ENCODE measurements at regions not wholly inside any gene's neighbourhood (a gene's known extent, or its start where the extent isn't known, plus 50 kb on each side); places are given as distances from the start of the nearest gene placed in this dataset.

- in situ Hi-C loops (cut with MboI), result no loop called here
- H2AFZ ChIP-seq, result no peak overlapping the region
Observed at GRCh38 chr4:115418635-115419396, 305.4 kb upstream of the NDST4 start.

GRCh38 chr4:115396034-115396433, 282.6 kb upstream of the NDST4 start:
- in situ Hi-C loops (cut with MboI), result no loop called here
- H3F3A ChIP-seq (ENCODE audit: insufficient read depth), result no peaks in the 10 kb centered on the region
- no peaks in the 10 kb centered on the region for H3K27me3 ChIP-seq (replicated peaks; ENCODE audit: insufficient read depth)
- no peak overlapping the region for H3K4me3 ChIP-seq
- DNase-seq, result no peak
- H3K36me3 ChIP-seq (ENCODE audit: low read depth), result no peaks in the 10 kb centered on the region
- H3K4me1 ChIP-seq (ENCODE audit: insufficient read depth), result no peaks in the 10 kb centered on the region
- H3K79me2 ChIP-seq (ENCODE audit: insufficient read depth), result no peaks in the 10 kb centered on the region
- H3K27ac ChIP-seq, result no peak overlapping the region
- TF ChIP-seq EZH2 (IDR thresholded peaks at IDR 0.05; ENCODE audit: insufficient read depth, poor library complexity, severe bottlenecking), result no peak
- TF ChIP-seq EZH2phosphoT487 (IDR thresholded peaks at IDR 0.05; ENCODE audit: insufficient read depth, low read depth), result no peak
- no peaks in the 10 kb centered on the region for H3K9me3 ChIP-seq (ENCODE audit: low read depth)
- H3K9me2 ChIP-seq (ENCODE audit: insufficient read depth), result no peaks in the 10 kb centered on the region
- H3K4me2 ChIP-seq (ENCODE audit: unreplicated experiment), result no peak overlapping the region
- no peaks in the 10 kb centered on the region for H4K20me1 ChIP-seq (ENCODE audit: insufficient read depth)
- no peak overlapping the region for H2AFZ ChIP-seq
- no peak overlapping the region for H3K9ac ChIP-seq

More at GRCh38 chr4:115418635-115419396, 305.4 kb upstream of the NDST4 start:
- H3K9me2 ChIP-seq (ENCODE audit: insufficient read depth), result no peaks in the 10 kb centered on the region
- no peaks in the 10 kb centered on the region for H3F3A ChIP-seq (ENCODE audit: insufficient read depth)
- no peak overlapping the region for H3K9ac ChIP-seq
- H3K4me2 ChIP-seq (ENCODE audit: unreplicated experiment), result no peak overlapping the region
- H4K20me1 ChIP-seq (ENCODE audit: insufficient read depth), result no peaks in the 10 kb centered on the region
- WGBS, 2 experiments (ENCODE audit: low coverage in 1 of 2, low lambda C conversion rate in 2 of 2, missing lambda C conversion rate in 2 of 2), result 43 to 45% methylated on average over 8 of the region's 8 CpGs
- no peaks in the 10 kb centered on the region for H3K9me3 ChIP-seq (ENCODE audit: low read depth)
- no peaks in the 10 kb centered on the region for H3K4me1 ChIP-seq (ENCODE audit: insufficient read depth)
- H3K79me2 ChIP-seq (ENCODE audit: insufficient read depth), result no peaks in the 10 kb centered on the region
- DNase-seq, result no peak
- H3K27me3 ChIP-seq (replicated peaks; ENCODE audit: insufficient read depth), result no peaks in the 10 kb centered on the region
- no peak overlapping the region for H3K27ac ChIP-seq
- TF ChIP-seq EZH2 (IDR thresholded peaks at IDR 0.05; ENCODE audit: insufficient read depth, poor library complexity, severe bottlenecking), result no peak
- TF ChIP-seq EZH2phosphoT487 (IDR thresholded peaks at IDR 0.05; ENCODE audit: insufficient read depth, low read depth), result no peak
- no peaks in the 10 kb centered on the region for H3K36me3 ChIP-seq (ENCODE audit: low read depth)
- H3K4me3 ChIP-seq, result no peak overlapping the region

GRCh38 chr4:115376866-115377265, 263.4 kb upstream of the NDST4 start:
- H4K20me1 ChIP-seq (ENCODE audit: insufficient read depth), result no peaks in the 10 kb centered on the region
- no peaks in the 10 kb centered on the region for H3K9me2 ChIP-seq (ENCODE audit: insufficient read depth)
- no peaks in the 10 kb centered on the region for H3F3A ChIP-seq (ENCODE audit: insufficient read depth)
- no peaks in the 10 kb centered on the region for H3K9me3 ChIP-seq (ENCODE audit: low read depth)
- no peak overlapping the region for H3K9ac ChIP-seq
- no peak overlapping the region for H2AFZ ChIP-seq
- 75 to 82% methylated on average over 2 of the region's 2 CpGs for WGBS, 2 experiments (ENCODE audit: low coverage in 1 of 2, low lambda C conversion rate in 2 of 2, missing lambda C conversion rate in 2 of 2)
- no peak for TF ChIP-seq EZH2 (IDR thresholded peaks at IDR 0.05; ENCODE audit: insufficient read depth, poor library complexity, severe bottlenecking)
- TF ChIP-seq EZH2phosphoT487 (IDR thresholded peaks at IDR 0.05; ENCODE audit: insufficient read depth, low read depth), result no peak
- H3K4me1 ChIP-seq (ENCODE audit: insufficient read depth), result no peaks in the 10 kb centered on the region
- H3K4me3 ChIP-seq, result no peak overlapping the region
- H3K4me2 ChIP-seq (ENCODE audit: unreplicated experiment), result no peak overlapping the region
- no peaks in the 10 kb centered on the region for H3K79me2 ChIP-seq (ENCODE audit: insufficient read depth)
- in situ Hi-C loops (cut with MboI), result no loop called here
- no peaks in the 10 kb centered on the region for H3K36me3 ChIP-seq (ENCODE audit: low read depth)
- H3K27me3 ChIP-seq (replicated peaks; ENCODE audit: insufficient read depth), result no peaks in the 10 kb centered on the region
- no peak overlapping the region for H3K27ac ChIP-seq
- no peak for DNase-seq

- Histone ChIP-seq H3K36me3 (ENCODE audit: low read depth) (no peaks in the 10 kb centered on the region), H3F3A (ENCODE audit: insufficient read depth) (no peaks in the 10 kb centered on the region), H2AFZ (no peak overlapping the region), H3K9ac (no peak overlapping the region), H3K4me1 (ENCODE audit: insufficient read depth) (no peaks in the 10 kb centered on the region), H3K9me3 (ENCODE audit: low read depth) (no peaks in the 10 kb centered on the region), H3K27ac (no peak overlapping the region), H4K20me1 (ENCODE audit: insufficient read depth) (no peaks in the 10 kb centered on the region), H3K4me3 (no peak overlapping the region), H3K79me2 (ENCODE audit: insufficient read depth) (no peaks in the 10 kb centered on the region), H3K27me3 (replicated peaks; ENCODE audit: insufficient read depth) (no peaks in the 10 kb centered on the region), H3K4me2 (ENCODE audit: unreplicated experiment) (no peak overlapping the region), H3K9me2 (ENCODE audit: insufficient read depth) (no peaks in the 10 kb centered on the region)
- in situ Hi-C loops (cut with MboI), result no loop called here
- WGBS, 2 experiments (ENCODE audit: low coverage in 1 of 2, low lambda C conversion rate in 2 of 2, missing lambda C conversion rate in 2 of 2), result 93 to 96% methylated on average over 4 of the region's 4 CpGs
- no peak for TF ChIP-seq EZH2phosphoT487 (IDR thresholded peaks at IDR 0.05; ENCODE audit: insufficient read depth, low read depth)
- no peak for TF ChIP-seq EZH2 (IDR thresholded peaks at IDR 0.05; ENCODE audit: insufficient read depth, poor library complexity, severe bottlenecking)
- no peak for DNase-seq
Observed at GRCh38 chr4:115374621-115375020, 261.2 kb upstream of the NDST4 start.

Data from GM23248 (cell line).